GM12878 (cell line): ENCODE measurements at regions not wholly inside any gene's neighbourhood (a gene's known extent, or its start where the extent isn't known, plus 50 kb on each side); places are given as distances from the start of the nearest gene placed in this dataset.

Experiments used
- ATAC-seq: fragments of 200-7000 bp; cut with Tn5 transposase; 3 replicates; pipeline ENCODE4 v1.9.1; 2020; ENCODE audit warnings: mild to moderate bottlenecking, moderate library complexity
- BruUV-seq: library from RNA; stranded (reverse); fragments of 400-500 nt; replicated peaks from 2 replicates; lab custom pipeline; 2021; lab: Mats Ljungman, UMichigan
- CTCF ChIA-PET: fragments of 300-600 bp; sonication (Branson Sonifier 250); formaldehyde crosslinking; extraction: SDS; loops from one replicate; lab custom pipeline; 2021; ENCODE audit warnings: inconsistent platforms; lab: Yijun Ruan, JAX
- POLR2A ChIA-PET: fragments of 350-600 bp; formaldehyde crosslinking; extraction: SDS; loops from one replicate; lab custom pipeline; 2021; ENCODE audit warnings: inconsistent platforms; lab: Charles Lee
- RAD21 ChIA-PET: fragments of 300-600 bp; sonication (Branson Sonifier 250); formaldehyde crosslinking; loops from one replicate; lab custom pipeline; 2023; ENCODE audit warnings: antibody characterized with exemption; ENCODE audit not compliant: unreplicated experiment; lab: Charles Lee
- SMC1A ChIA-PET: fragments of 300-600 bp; sonication (Branson Sonifier 250); formaldehyde crosslinking; loops from one replicate; lab custom pipeline; 2023; ENCODE audit not compliant: unreplicated experiment, uncharacterized antibody; lab: Charles Lee
- DNase-seq: peaks from one replicate; pipeline ENCODE4 v3.0.0-alpha.2; 2011; ENCODE audit warnings: low read depth, low spot score
- FAIRE-seq: peaks from 3 replicates; lab custom pipeline; 2011; peaks lifted over from hg19 to GRCh38; lab: Jason Lieb, UNC
- H2AFZ ChIP-seq: 2 replicates; pipeline ENCODE4 v1.6.0; 2011; ENCODE audit warnings: low read depth, low read length, control low read depth; ENCODE audit not compliant: control insufficient read depth
- H3K27ac ChIP-seq: 2 replicates; pipeline ENCODE4 v1.5.1; 2011; ENCODE audit warnings: control low read depth; ENCODE audit not compliant: control insufficient read depth, insufficient read depth
- H3K27me3 ChIP-seq, 2 experiments: replicated peaks in 1 of 2; 2 replicates each; pipeline versions ENCODE4 v1.6.0 to v1.6.1; 2011; ENCODE audit warnings: low read length in 1 of 2; ENCODE audit not compliant: control insufficient read depth in 2 of 2, insufficient read depth in 2 of 2
- H3K36me3 ChIP-seq, 2 experiments: 2 replicates each; pipeline ENCODE4 v1.5.1; 2011; ENCODE audit warnings: low read length in 1 of 2; ENCODE audit not compliant: control insufficient read depth in 2 of 2, insufficient read depth in 2 of 2
- H3K4me1 ChIP-seq: 2 replicates; pipeline ENCODE4 v1.6.1; 2011; ENCODE audit warnings: mild to moderate bottlenecking, low read length, moderate library complexity, mixed read lengths; ENCODE audit not compliant: control insufficient read depth, insufficient read depth
- H3K4me2 ChIP-seq: 2 replicates; pipeline ENCODE4 v1.6.0; 2011; ENCODE audit warnings: control low read depth; ENCODE audit not compliant: control insufficient read depth, insufficient read depth
- H3K4me3 ChIP-seq: fragments of 200-600 bp; sonication (generic); 2 replicates; pipeline ENCODE4 v1.5.1; 2016
- H3K79me2 ChIP-seq: 2 replicates; pipeline ENCODE4 v1.6.0; 2011; ENCODE audit warnings: low read length; ENCODE audit not compliant: control insufficient read depth, insufficient read depth
- H3K9ac ChIP-seq: 2 replicates; pipeline ENCODE4 v1.8.0; 2011; ENCODE audit warnings: low read length, control low read depth, mixed read lengths; ENCODE audit not compliant: control insufficient read depth, insufficient read depth
- H3K9me3 ChIP-seq: replicated peaks from 3 replicates; pipeline ENCODE4 v1.5.1; 2011; ENCODE audit warnings: mild to moderate bottlenecking, low read length; ENCODE audit not compliant: control insufficient read depth, insufficient read depth
- H4K20me1 ChIP-seq: 2 replicates; pipeline ENCODE4 v1.6.0; 2011; ENCODE audit not compliant: control insufficient read depth, insufficient read depth
- EGR1 ChIP-seq, 2 experiments: IDR thresholded peaks; 1 replicate in 1 of 2; 2 replicates in 1 of 2; pipeline ENCODE4 v1.6.1; 2011 to 2012; ENCODE audit warnings: low read depth in 2 of 2, low read length in 2 of 2, borderline replicate concordance in 1 of 2, mild to moderate bottlenecking in 1 of 2, moderate library complexity in 1 of 2
- JUNB ChIP-seq: IDR thresholded peaks from 2 replicates; pipeline ENCODE4 v1.6.1; 2016; ENCODE audit warnings: antibody characterized with exemption, mild to moderate bottlenecking
- TCF7 ChIP-seq: IDR thresholded peaks from 2 replicates; pipeline ENCODE4 v1.6.1; 2014; ENCODE audit warnings: antibody characterized with exemption, borderline replicate concordance
- WRNIP1 ChIP-seq: IDR thresholded peaks from 2 replicates; pipeline ENCODE4 v1.6.1; 2011; ENCODE audit warnings: low read depth, low read length, improper control_type of control experiment, borderline replicate concordance
- ZBTB40 ChIP-seq: fragments of 450-650 bp; IDR thresholded peaks from 2 replicates; pipeline ENCODE4 v1.6.1; 2016; ENCODE audit warnings: mild to moderate bottlenecking, moderate library complexity, borderline replicate concordance
- ZNF592 ChIP-seq: fragments of 450-650 bp; IDR thresholded peaks from 2 replicates; pipeline ENCODE4 v1.6.1; 2017; ENCODE audit warnings: mild to moderate bottlenecking, moderate library complexity
- ZZZ3 ChIP-seq: IDR thresholded peaks from 2 replicates; pipeline ENCODE4 v1.6.1; 2011; ENCODE audit warnings: low read depth; ENCODE audit not compliant: control insufficient read depth, insufficient read length
- WGBS: methylation state at CpG from one replicate; pipeline ENCODE4 v1.1.6; 2016; ENCODE audit warnings: low lambda C conversion rate; ENCODE audit not compliant: insufficient replicate concordance, insufficient coverage; ENCODE audit errors: missing lambda C conversion rate; 5-methylcytosine and 5-hydroxymethylcytosine counted together
- in situ Hi-C: fragments of 300-500 bp; cut with MboI; formaldehyde crosslinking; loops from 9 replicates; pipeline ENCODE4 v1.14.3; 2018; ENCODE audit warnings: mixed read lengths
- intact Hi-C: fragments of 100-400 bp; cut with micrococcal nuclease; formaldehyde crosslinking; loops from one replicate; pipeline ENCODE4 v1.14.2; 2022; ENCODE audit not compliant: unreplicated experiment

DNA sequence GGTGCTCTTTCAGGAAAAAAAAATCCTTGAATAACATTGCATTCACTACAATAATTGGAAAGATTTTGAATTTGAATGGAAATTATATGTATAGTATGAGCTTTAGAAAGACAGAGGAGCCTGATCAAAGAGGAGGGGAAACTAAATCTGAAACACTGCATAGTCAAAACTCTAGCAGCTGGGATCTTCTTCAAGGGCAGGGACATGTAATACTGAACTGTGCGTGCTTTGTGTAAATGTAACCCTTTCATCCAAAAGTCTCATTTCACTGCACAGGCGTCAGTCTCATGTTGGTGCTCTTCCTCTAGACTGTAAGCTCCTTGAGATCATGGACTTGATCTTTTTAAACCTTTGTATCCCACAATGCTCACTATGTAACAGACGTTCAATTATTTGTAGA, 212.0 kb upstream of the JADE1 start:
- Histone ChIP-seq H3K4me1 (no peaks in the 10 kb centered on the region), H2AFZ (no peak overlapping the region), H3K79me2 (no peaks in the 10 kb centered on the region), H3K36me3 (no peaks in the 10 kb centered on the region), H3K4me3 (no peak overlapping the region), H3K27me3 (no peaks in the 10 kb centered on the region), H3K9ac (no peak overlapping the region), H3K27ac (no peak overlapping the region), H3K4me2 (no peak overlapping the region)
- BruUV-seq, result no TSS peak
- RAD21 ChIA-PET, result no interaction called here
- ATAC-seq (peak; percentile 48), DNase-seq (no peak)
- intact Hi-C loops, result no loop called here
- TF ChIP-seq TCF7 (peak; percentile 56; the same call in 1 of the 2 replicates), WRNIP1 (no peak), JUNB (peak; percentile 25; the same call in 1 of the 2 replicates), ZNF592 (no peak), ZZZ3 (no peak), EGR1 (IDR thresholded peaks at IDR 0.05; ENCODE audit: borderline replicate concordance in 1 of 2, low read depth in 2 of 2, low read length in 2 of 2) (no peak), ZBTB40 (no peak)
- TF ChIP-seq, all 136 proteins: peak for 2
- ChIA-PET SMC1A (interaction anchor here (0.6 to 1.7 kb wide), 6 partner anchors 8 to 28 kb away, joined by 3 to 4 read pairs (median 4); no protein-coding TSS in a partner anchor), POLR2A (no interaction called here), CTCF (interaction anchor here (0.8 to 1.8 kb wide), 2 partner anchors 23 to 24 kb away, joined by 4 to 7 read pairs; no protein-coding TSS in a partner anchor)
- WGBS, result 47% methylated on average over 3 of the region's 3 CpGs
- in situ Hi-C loops, result no loop called here
- FAIRE-seq, result no peak
- no peaks in the 10 kb centered on the region for H4K20me1 ChIP-seq
- H3K9me3 ChIP-seq, result no peaks in the 10 kb centered on the region; the same call in 2 of the 3 replicates
